Naive thymus-derived CD4-positive, alpha-beta T cell (primary cell): ENCODE measurements at regions not wholly inside any gene's neighbourhood (a gene's known extent, or its start where the extent isn't known, plus 50 kb on each side); places are given as distances from the start of the nearest gene placed in this dataset.

ENCODE experiments used
- ATAC-seq: fragments of 150-1000 bp; cut with Tn5 transposase; 2 replicates; pipeline ENCODE4 v1.10.0; 2021; ENCODE audit warnings: mild to moderate bottlenecking, moderate library complexity
- CTCF ChIA-PET: fragments of 350-600 bp; sonication (Branson Sonifier 250); formaldehyde crosslinking; loops from one replicate; lab custom pipeline; 2021; ENCODE audit warnings: antibody characterized with exemption; lab: Charles Lee
- POLR2A ChIA-PET: fragments of 350-600 bp; sonication (Branson Sonifier 250); formaldehyde crosslinking; loops from one replicate; lab custom pipeline; 2021; ENCODE audit warnings: antibody characterized with exemption, inconsistent platforms; lab: Charles Lee
- DNase-seq, 9 donors: peaks; one replicate each; pipeline versions ENCODE4 v3.0.0 to v3.0.0-alpha.2; 2020 to 2022; ENCODE audit warnings: mixed read lengths in 1 of 9
- H3K27ac ChIP-seq: one replicate; pipeline ENCODE4 v1.7.0; 2013; ENCODE audit warnings: mild to moderate bottlenecking, low read depth, low read length, moderate library complexity
- H3K27me3 ChIP-seq, 2 donors: one replicate each; pipeline ENCODE4 v1.7.0; 2013; ENCODE audit warnings: low read length in 2 of 2, mild to moderate bottlenecking in 2 of 2, moderate library complexity in 2 of 2; ENCODE audit not compliant: control insufficient read depth in 2 of 2, insufficient read depth in 2 of 2
- H3K36me3 ChIP-seq, 3 experiments: 1 replicate in 2 of 3; 2 replicates in 1 of 3; pipeline ENCODE4 v1.7.0; 2013; ENCODE audit warnings: low read length in 3 of 3, mild to moderate bottlenecking in 3 of 3, moderate library complexity in 1 of 3; ENCODE audit not compliant: insufficient read depth in 3 of 3, control insufficient read depth in 2 of 3
- H3K4me1 ChIP-seq, 2 donors: one replicate each; pipeline ENCODE4 v1.7.0; 2013; ENCODE audit warnings: low read length in 2 of 2, mild to moderate bottlenecking in 2 of 2, moderate library complexity in 1 of 2; ENCODE audit not compliant: control insufficient read depth in 2 of 2, insufficient read depth in 2 of 2
- H3K4me3 ChIP-seq: 2 replicates; pipeline ENCODE4 v1.7.0; 2013; ENCODE audit warnings: mild to moderate bottlenecking, low read length
- H3K9me3 ChIP-seq, 3 experiments: 1 replicate in 2 of 3; 2 replicates in 1 of 3; pipeline ENCODE4 v1.7.0; 2013; ENCODE audit warnings: low read length in 3 of 3; ENCODE audit not compliant: control insufficient read depth in 2 of 3
- H3K27ac Mint-ChIP-seq, 9 donors: one replicate each; pipeline ENCODE4 v1.8.0; 2020 to 2022; ENCODE audit warnings: mixed read lengths in 9 of 9, mild to moderate bottlenecking in 8 of 9, moderate library complexity in 5 of 9, inconsistent platforms in 2 of 9
- H3K27me3 Mint-ChIP-seq, 5 donors: one replicate each; pipeline ENCODE4 v1.8.0; 2021 to 2022; ENCODE audit warnings: mixed read lengths in 5 of 5, mild to moderate bottlenecking in 1 of 5
- H3K36me3 Mint-ChIP-seq, 5 donors: one replicate each; pipeline ENCODE4 v1.8.0; 2020 to 2022; ENCODE audit warnings: mixed read lengths in 5 of 5, mild to moderate bottlenecking in 3 of 5, inconsistent platforms in 1 of 5
- H3K4me1 Mint-ChIP-seq, 7 donors: one replicate each; pipeline ENCODE4 v1.8.0; 2020 to 2022; ENCODE audit warnings: mixed read lengths in 7 of 7, mild to moderate bottlenecking in 3 of 7, inconsistent platforms in 1 of 7
- H3K4me3 Mint-ChIP-seq, 10 donors: one replicate each; pipeline ENCODE4 v1.8.0; 2020 to 2022; ENCODE audit warnings: mild to moderate bottlenecking in 10 of 10, mixed read lengths in 10 of 10, moderate library complexity in 6 of 10, inconsistent platforms in 2 of 10
- H3K9me3 Mint-ChIP-seq, 11 donors: one replicate each; pipeline ENCODE4 v1.8.0; 2020 to 2022; ENCODE audit warnings: mixed read lengths in 11 of 11, mild to moderate bottlenecking in 4 of 11, inconsistent platforms in 1 of 11, moderate library complexity in 1 of 11
- intact Hi-C, 2 donors: fragments of 100-400 bp; cut with micrococcal nuclease; formaldehyde crosslinking; loops; one replicate each; pipeline ENCODE4 v1.15.1; 2023

DNA sequence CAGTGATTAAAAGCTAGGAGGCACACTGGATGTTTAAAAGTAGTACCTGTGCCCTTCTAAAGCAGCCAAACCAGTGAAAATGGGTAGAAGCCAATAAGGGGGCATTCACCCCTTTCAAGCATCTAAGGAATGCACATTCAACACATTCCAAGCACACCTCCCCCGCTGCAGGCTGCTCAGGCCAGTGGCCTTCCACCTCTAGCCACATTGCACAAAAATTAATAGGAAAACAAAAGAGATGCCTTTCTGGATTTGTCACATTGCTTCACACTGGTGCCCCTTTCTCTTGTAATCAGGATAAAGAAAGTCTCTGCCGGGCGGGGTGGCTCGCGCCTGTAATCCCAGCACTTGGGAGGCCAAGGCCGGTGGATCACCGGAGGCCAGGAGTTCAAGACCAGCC is 834.0 kb downstream of the USP25 start:
- no peaks in the 10 kb centered on the region for H3K27me3 ChIP-seq
- H3K4me3 ChIP-seq, result no peak overlapping the region
- no peak for DNase-seq
- H3K4me3 Mint-ChIP-seq, result no peak overlapping the region
- H3K36me3 ChIP-seq, result no peaks in the 10 kb centered on the region
- H3K4me1 Mint-ChIP-seq, result no peaks in the 10 kb centered on the region
- ChIA-PET CTCF (no interaction called here), POLR2A (no interaction called here)
- no peaks in the 10 kb centered on the region for H3K36me3 Mint-ChIP-seq
- no peaks in the 10 kb centered on the region for H3K27me3 Mint-ChIP-seq
- intact Hi-C loops, result no loop called here
- no peak overlapping the region for H3K27ac ChIP-seq
- no peaks in the 10 kb centered on the region for H3K4me1 ChIP-seq
- H3K9me3 Mint-ChIP-seq, result peaks cover 0 to 4% (median 0%) of the 10 kb centered on the region in 11 donors
- no peak for ATAC-seq
- no peak overlapping the region for H3K27ac Mint-ChIP-seq
- no peaks in the 10 kb centered on the region for H3K9me3 ChIP-seq

DNA sequence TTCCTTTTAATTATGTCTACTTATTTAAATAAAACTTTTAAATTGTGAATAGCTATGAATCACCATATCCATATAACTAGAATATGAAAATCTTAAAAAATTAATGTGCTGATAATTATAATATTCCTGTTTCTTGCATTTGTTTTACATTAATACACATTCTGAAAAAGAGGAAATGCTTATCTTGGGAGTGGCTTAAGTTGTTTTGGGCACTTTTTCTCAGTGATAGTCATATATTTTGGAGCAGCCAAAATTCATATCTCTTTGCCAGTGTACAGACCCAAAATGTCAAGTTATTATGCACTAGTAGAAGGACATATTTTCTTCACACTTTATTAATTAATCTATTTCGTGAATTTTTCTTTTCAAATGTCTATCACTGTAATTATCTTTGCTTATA is 838.5 kb downstream of the USP25 start:
- CTCF ChIA-PET, result no interaction called here
- intact Hi-C loops, result no loop called here

DNA sequence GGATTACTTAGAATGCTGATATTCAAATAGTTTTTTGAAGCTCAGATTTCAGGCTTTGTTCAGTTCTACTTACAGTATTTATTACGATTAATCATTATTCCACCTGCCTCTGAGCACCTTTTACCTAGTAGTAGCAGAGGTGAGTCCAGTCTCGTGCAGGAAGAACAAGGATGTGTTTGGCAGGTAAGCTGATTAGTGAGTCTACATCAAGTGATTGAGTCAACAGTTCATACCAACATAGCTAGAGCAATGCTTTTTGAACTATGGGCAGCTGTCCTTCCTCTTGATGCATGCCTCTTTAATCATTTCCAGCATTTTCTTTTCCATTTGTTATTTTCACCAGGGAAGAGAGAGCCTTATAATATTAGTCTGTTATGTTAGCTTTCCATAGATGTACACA is 838.9 kb downstream of the USP25 start:
- CTCF ChIA-PET, result no interaction called here
- Histone ChIP-seq H3K27me3 (no peaks in the 10 kb centered on the region), H3K36me3 (no peaks in the 10 kb centered on the region), H3K4me1 (no peaks in the 10 kb centered on the region), H3K4me3 (no peak overlapping the region), H3K9me3 (no peaks in the 10 kb centered on the region), H3K27ac (no peak overlapping the region)
- H3K36me3 Mint-ChIP-seq, result no peaks in the 10 kb centered on the region
- no peak overlapping the region for H3K27ac Mint-ChIP-seq
- H3K9me3 Mint-ChIP-seq, result peaks cover 0 to 4% (median 0%) of the 10 kb centered on the region in 11 donors
- DNase-seq (no peak), ATAC-seq (no peak)
- H3K4me3 Mint-ChIP-seq, result no peak overlapping the region
- no peaks in the 10 kb centered on the region for H3K27me3 Mint-ChIP-seq
- intact Hi-C loops, result no loop called here
- POLR2A ChIA-PET, result no interaction called here
- no peaks in the 10 kb centered on the region for H3K4me1 Mint-ChIP-seq

More for the DNA sequence above, 838.5 kb downstream of the USP25 start:
- no peak overlapping the region for H3K4me3 Mint-ChIP-seq
- H3K27ac Mint-ChIP-seq, result no peak overlapping the region
- H3K4me3 ChIP-seq, result no peak overlapping the region
- H3K9me3 ChIP-seq, result no peaks in the 10 kb centered on the region
- no peak for DNase-seq
- H3K27ac ChIP-seq, result no peak overlapping the region
- H3K9me3 Mint-ChIP-seq, result peaks cover 0 to 4% (median 0%) of the 10 kb centered on the region in 11 donors
- ATAC-seq, result no peak
- POLR2A ChIA-PET, result no interaction called here
- H3K4me1 ChIP-seq, result no peaks in the 10 kb centered on the region
- H3K36me3 ChIP-seq, result no peaks in the 10 kb centered on the region
- H3K27me3 Mint-ChIP-seq, result no peaks in the 10 kb centered on the region
- H3K27me3 ChIP-seq, result no peaks in the 10 kb centered on the region
- H3K36me3 Mint-ChIP-seq, result no peaks in the 10 kb centered on the region
- no peaks in the 10 kb centered on the region for H3K4me1 Mint-ChIP-seq

DNA sequence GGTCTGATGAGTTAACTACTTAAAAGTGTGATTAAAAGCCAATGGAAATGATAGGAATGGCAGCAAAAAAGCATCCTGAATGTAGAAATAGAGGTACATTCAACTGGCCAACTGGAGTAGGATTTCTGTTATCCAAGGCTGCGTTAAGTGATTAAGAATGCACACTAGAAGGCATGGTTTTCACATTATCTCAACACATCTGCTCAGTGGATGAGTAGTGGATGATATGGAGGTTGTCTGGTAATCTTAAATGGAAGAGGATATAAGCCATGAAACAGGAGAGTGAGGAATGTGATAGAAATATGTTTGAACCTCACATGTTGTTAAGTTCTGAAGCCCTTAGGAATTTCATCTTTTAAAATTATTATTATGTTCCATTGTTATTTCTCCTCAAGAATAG is 839.9 kb downstream of the USP25 start:
- Histone ChIP-seq H3K27me3 (no peaks in the 10 kb centered on the region), H3K4me1 (no peaks in the 10 kb centered on the region), H3K9me3 (no peaks in the 10 kb centered on the region), H3K27ac (no peak overlapping the region), H3K4me3 (no peak overlapping the region), H3K36me3 (no peaks in the 10 kb centered on the region)
- POLR2A ChIA-PET, result no interaction called here
- ATAC-seq (no peak), DNase-seq (no peak)
- no peaks in the 10 kb centered on the region for H3K36me3 Mint-ChIP-seq
- peaks cover 0 to 4% (median 0%) of the 10 kb centered on the region in 11 donors for H3K9me3 Mint-ChIP-seq
- intact Hi-C loops, result no loop called here
- H3K27ac Mint-ChIP-seq, result no peak overlapping the region
- CTCF ChIA-PET, result no interaction called here
- no peak overlapping the region for H3K4me3 Mint-ChIP-seq
- no peaks in the 10 kb centered on the region for H3K27me3 Mint-ChIP-seq
- no peaks in the 10 kb centered on the region for H3K4me1 Mint-ChIP-seq

DNA sequence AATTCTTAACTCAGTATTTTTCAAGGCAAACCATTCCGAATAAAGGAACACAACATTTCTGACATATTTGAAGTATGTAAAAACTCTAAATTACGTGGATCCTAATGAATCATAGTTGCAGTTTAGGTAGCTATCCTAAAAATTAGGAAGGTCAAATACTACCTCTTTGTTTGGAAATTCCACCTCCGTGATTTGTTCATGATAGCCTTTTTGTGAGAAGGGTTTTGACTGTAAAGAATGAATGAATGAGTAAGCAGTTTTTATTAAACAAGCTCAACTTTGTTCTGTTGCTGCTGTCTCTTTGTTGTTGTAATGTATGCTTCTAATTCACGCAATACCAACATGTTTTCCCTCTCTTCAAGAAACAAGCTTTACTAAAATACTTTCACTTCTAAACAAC is 840.4 kb downstream of the USP25 start:
- H3K9me3 Mint-ChIP-seq, result peaks cover 0 to 4% (median 2%) of the 10 kb centered on the region in 11 donors
- H3K36me3 Mint-ChIP-seq, result no peaks in the 10 kb centered on the region
- H3K27me3 ChIP-seq, result no peaks in the 10 kb centered on the region
- H3K4me3 ChIP-seq, result no peak overlapping the region
- CTCF ChIA-PET, result no interaction called here
- H3K27me3 Mint-ChIP-seq, result no peaks in the 10 kb centered on the region
- no peak overlapping the region for H3K4me3 Mint-ChIP-seq
- no peak overlapping the region for H3K27ac ChIP-seq
- no peaks in the 10 kb centered on the region for H3K4me1 ChIP-seq
- DNase-seq, result no peak
- POLR2A ChIA-PET, result no interaction called here
- no peaks in the 10 kb centered on the region for H3K9me3 ChIP-seq
- ATAC-seq, result no peak
- H3K4me1 Mint-ChIP-seq, result no peaks in the 10 kb centered on the region
- H3K36me3 ChIP-seq, result no peaks in the 10 kb centered on the region
- intact Hi-C loops, result no loop called here
- no peak overlapping the region for H3K27ac Mint-ChIP-seq

DNA sequence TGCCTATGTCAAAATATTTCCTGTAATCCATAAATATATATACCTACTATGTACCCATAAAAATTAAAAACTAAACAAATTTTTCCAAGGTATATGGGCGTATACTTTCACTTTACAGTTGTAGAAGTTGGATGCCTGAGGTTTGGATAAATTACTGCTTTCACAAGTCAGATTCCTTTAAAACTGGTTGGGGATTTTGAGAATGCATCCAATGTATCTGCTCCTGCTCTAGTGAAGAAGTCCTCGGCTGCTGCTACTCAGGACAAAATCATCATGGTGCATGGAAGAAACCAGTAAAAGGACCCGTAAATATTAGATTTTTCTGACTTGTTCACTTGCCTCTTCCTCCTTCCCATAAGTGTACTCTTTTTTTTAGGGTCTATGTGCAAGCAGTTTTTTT is 841.1 kb downstream of the USP25 start:
- H3K27me3 Mint-ChIP-seq, result no peaks in the 10 kb centered on the region
- H3K27ac ChIP-seq, result no peak overlapping the region
- no peak overlapping the region for H3K27ac Mint-ChIP-seq
- H3K4me1 Mint-ChIP-seq, result no peaks in the 10 kb centered on the region
- H3K36me3 ChIP-seq, result no peaks in the 10 kb centered on the region
- no peaks in the 10 kb centered on the region for H3K4me1 ChIP-seq
- H3K36me3 Mint-ChIP-seq, result no peaks in the 10 kb centered on the region
- no peak for DNase-seq
- peaks cover 0 to 4% (median 2%) of the 10 kb centered on the region in 11 donors for H3K9me3 Mint-ChIP-seq
- no peaks in the 10 kb centered on the region for H3K27me3 ChIP-seq
- no peak overlapping the region for H3K4me3 ChIP-seq
- ChIA-PET POLR2A (no interaction called here), CTCF (no interaction called here)
- intact Hi-C loops, result no loop called here
- H3K9me3 ChIP-seq, result no peaks in the 10 kb centered on the region
- ATAC-seq, result no peak
- no peak overlapping the region for H3K4me3 Mint-ChIP-seq

DNA sequence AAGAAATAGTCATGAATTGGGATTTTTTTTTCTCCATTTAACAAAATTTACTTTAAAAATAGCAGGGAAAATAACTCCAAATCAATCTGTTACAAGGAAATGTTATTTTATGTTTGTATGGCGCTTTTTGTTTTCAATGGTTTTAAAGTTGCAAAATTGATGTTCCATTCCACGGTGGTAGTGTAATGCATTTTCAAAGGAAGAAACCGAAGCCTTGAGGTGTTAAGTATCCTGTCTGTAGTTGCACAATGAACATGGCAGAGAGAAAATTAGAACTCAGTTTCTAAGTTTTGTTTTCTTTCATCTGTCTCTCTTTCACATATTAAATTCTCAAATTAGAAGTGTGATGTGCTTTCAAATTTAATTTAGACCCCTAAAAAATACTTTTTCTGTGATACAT is 841.8 kb downstream of the USP25 start:
- Histone ChIP-seq H3K4me3 (no peak overlapping the region), H3K36me3 (no peaks in the 10 kb centered on the region), H3K27ac (no peak overlapping the region), H3K9me3 (no peaks in the 10 kb centered on the region), H3K27me3 (no peaks in the 10 kb centered on the region), H3K4me1 (no peaks in the 10 kb centered on the region)
- Mint-ChIP-seq H3K4me1 (no peaks in the 10 kb centered on the region), H3K9me3 (peaks cover 0 to 4% (median 2%) of the 10 kb centered on the region in 11 donors), H3K4me3 (no peak overlapping the region), H3K27me3 (no peaks in the 10 kb centered on the region), H3K27ac (no peak overlapping the region), H3K36me3 (no peaks in the 10 kb centered on the region)
- CTCF ChIA-PET, result no interaction called here
- DNase-seq (no peak), ATAC-seq (no peak)
- POLR2A ChIA-PET, result no interaction called here
- intact Hi-C loops, result no loop called here
